ENCODE measurements at regions not wholly inside any gene's neighbourhood (a gene's known extent, or its start where the extent isn't known, plus 50 kb on each side); places are given as distances from the start of the nearest gene placed in this dataset.
"Not testable (repeated sequence)": the region's sequence is repeated elsewhere in the genome, so short reads cannot be mapped to it uniquely, and the experiment has no call there.

DNA sequence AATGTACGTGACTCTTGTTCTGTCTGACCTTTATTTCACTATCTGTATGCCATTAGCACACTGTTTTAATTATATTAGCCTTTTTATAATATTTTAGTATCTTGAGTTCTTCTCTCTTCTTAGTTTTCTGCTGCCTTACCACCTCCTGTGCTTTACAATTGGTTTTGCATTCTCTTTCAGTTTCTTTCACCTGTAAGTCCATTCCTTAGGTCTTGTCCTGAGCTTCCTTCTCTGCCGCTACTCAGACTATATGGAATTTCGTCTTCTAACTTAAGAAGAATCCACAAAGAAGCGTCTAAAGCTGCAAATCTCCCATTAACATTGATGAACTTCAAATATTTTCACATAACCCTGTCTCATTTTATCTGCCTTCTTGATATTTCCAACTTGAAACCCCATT, 642.9 kb downstream of the MAT2B start:
- DNase-seq = no peak
- H3K4me1 ChIP-seq = no peaks in the 10 kb centered on the region
- H3K27ac ChIP-seq = no peak overlapping the region
- no peaks in the 10 kb centered on the region for H3K27me3 ChIP-seq
- H3K36me3 ChIP-seq = no peaks in the 10 kb centered on the region
- H3K9me3 ChIP-seq (replicated peaks) = no peaks in the 10 kb centered on the region
- H3K4me3 ChIP-seq = no peak overlapping the region

DNA sequence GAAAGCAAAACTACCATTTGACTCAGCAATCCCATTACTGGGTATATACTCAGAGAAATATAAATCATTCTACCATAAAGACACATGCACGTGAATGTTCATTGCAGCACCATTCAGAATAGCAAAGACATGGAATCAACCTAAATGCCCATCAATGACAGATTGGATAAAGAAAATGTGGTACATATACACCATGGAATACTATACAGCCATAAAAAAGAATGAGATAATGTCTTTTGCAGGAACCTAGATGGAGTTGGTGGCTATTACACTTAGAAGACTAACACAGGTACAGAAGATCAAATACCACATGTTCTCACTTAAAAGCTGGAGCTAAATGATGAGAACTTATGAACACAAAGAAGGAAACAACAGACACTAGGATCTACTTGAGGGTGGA, 647.1 kb downstream of the MAT2B start:
- not testable (repeated sequence) for H3K4me3 ChIP-seq; H3K27me3 ChIP-seq; H3K4me1 ChIP-seq; H3K27ac ChIP-seq; DNase-seq; H3K36me3 ChIP-seq; H3K9me3 ChIP-seq (replicated peaks)

- no peaks in the 10 kb centered on the region for H3K27me3 ChIP-seq
Observed at GRCh38 chr5:164153469-164154172, 648.2 kb downstream of the MAT2B start.

GRCh38 chr5:164170814-164171213, 665.4 kb downstream of the MAT2B start:
- Histone ChIP-seq H3K9me3 (replicated peaks) (no peaks in the 10 kb centered on the region), H3K4me3 (no peak overlapping the region), H3K27ac (no peak overlapping the region), H3K27me3 (peaks cover 3% of the 10 kb centered on the region; the same call in 1 of the 2 replicates), H3K36me3 (no peaks in the 10 kb centered on the region), H3K4me1 (no peaks in the 10 kb centered on the region)
- DNase-seq = no peak

More at GRCh38 chr5:164153469-164154172, 648.2 kb downstream of the MAT2B start:
- no peak for DNase-seq
- Histone ChIP-seq H3K27ac (no peak overlapping the region), H3K4me3 (no peak overlapping the region), H3K9me3 (replicated peaks) (no peaks in the 10 kb centered on the region), H3K4me1 (no peaks in the 10 kb centered on the region), H3K36me3 (no peaks in the 10 kb centered on the region)

DNA sequence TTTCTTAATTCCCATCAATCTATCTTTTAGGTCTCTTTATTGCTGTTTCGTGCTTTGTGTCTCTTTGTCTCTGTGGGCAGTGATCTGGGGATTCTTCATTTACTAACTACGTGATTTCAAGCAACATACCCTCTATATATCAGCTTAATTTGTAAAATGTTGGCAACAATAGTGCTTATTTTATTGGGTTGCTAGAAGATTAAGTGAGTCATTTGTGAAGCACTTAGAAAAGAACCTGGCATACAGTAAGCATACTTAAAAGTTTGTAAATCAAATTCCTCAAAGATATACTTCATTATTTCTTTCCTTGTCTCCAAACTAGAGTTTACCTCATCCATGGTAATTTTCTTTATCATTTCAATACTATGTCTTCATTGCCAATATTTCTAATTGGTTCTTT, 669.7 kb downstream of the MAT2B start:
- no peak for DNase-seq
- H3K36me3 ChIP-seq = no peaks in the 10 kb centered on the region
- no peak overlapping the region for H3K27ac ChIP-seq
- no peaks in the 10 kb centered on the region for H3K4me1 ChIP-seq
- peaks cover 3% of the 10 kb centered on the region; the same call in 1 of the 2 replicates for H3K27me3 ChIP-seq
- no peaks in the 10 kb centered on the region for H3K9me3 ChIP-seq (replicated peaks)
- no peak overlapping the region for H3K4me3 ChIP-seq

DNA sequence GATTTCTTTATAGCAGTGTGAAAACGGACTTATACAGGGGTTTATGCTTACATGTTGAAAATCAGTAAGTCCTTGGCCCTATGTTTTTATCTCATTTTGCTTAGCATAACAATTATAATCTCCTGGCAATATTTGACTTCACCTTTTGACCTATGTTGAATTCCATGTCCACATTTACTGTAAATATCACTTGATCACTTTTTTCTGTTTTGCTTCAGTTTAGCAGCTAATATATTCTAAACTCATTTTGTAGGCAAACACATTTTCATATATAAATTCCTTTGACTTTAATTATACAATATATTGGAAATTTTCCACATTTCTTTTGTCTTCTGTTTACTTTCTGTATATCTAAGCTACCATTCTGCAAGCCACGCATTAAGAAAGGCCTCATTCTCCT, 674.0 kb downstream of the MAT2B start:
- Histone ChIP-seq H3K4me3 (no peak overlapping the region), H3K27ac (no peak overlapping the region), H3K36me3 (no peaks in the 10 kb centered on the region), H3K27me3 (no peaks in the 10 kb centered on the region), H3K4me1 (no peaks in the 10 kb centered on the region), H3K9me3 (replicated peaks) (no peaks in the 10 kb centered on the region)
- no peak for DNase-seq

DNA sequence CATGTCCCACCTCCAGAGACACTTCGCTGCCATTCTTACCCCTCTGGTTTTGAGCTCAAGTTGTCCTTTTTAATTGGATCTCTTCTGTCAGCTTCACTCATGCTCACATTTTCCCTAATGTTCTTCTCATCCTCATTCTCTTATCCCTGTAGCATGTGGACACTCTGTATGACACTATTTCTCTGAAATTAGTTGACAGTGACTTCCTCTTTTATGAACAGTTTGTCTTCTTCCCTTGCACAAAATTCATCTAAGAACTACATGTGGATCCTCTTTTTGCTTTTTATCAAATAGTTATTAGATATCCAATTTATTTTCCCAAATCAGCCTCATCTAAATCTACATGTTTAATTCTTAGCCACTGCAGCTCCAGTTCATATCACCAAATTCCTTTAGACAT, 676.2 kb downstream of the MAT2B start:
- Histone ChIP-seq H3K4me3 (no peak overlapping the region), H3K4me1 (no peaks in the 10 kb centered on the region), H3K9me3 (replicated peaks) (no peaks in the 10 kb centered on the region), H3K36me3 (no peaks in the 10 kb centered on the region), H3K27ac (no peak overlapping the region), H3K27me3 (no peaks in the 10 kb centered on the region)
- DNase-seq = no peak

- 0 out of 2 replicates have a peak, but pooled peaks cover 2% of the 10 kb centered on the region for H3K4me1 ChIP-seq
- no peak overlapping the region for H3K4me3 ChIP-seq
- H3K27me3 ChIP-seq = no peaks in the 10 kb centered on the region
- no peak for DNase-seq
- no peaks in the 10 kb centered on the region for H3K9me3 ChIP-seq (replicated peaks)
- no peaks in the 10 kb centered on the region for H3K36me3 ChIP-seq
- H3K27ac ChIP-seq = no peak overlapping the region
Observed at GRCh38 chr5:164184158-164184557, 678.7 kb downstream of the MAT2B start.

DNA sequence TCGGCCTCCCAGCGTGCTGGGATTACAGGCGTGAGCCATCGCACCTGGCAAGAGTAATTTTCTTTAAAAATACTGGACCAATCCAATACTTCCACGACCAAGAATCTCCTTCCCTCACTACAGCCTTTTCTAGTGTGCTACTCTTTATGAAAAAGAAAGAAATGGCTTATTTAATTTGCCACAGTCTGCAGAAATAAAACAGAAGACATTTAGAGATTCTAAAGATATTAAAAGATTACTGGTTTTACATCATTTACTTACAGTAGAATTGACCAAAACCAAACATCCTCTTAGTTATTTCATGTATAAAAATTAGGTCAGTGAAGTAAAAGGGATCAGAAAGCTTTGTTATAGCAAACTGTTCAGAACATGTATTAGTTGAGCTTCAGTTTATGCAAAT, 679.6 kb downstream of the MAT2B start:
- no peak overlapping the region for H3K27ac ChIP-seq
- H3K4me1 ChIP-seq = 0 out of 2 replicates have a peak, but pooled peaks cover 2% of the 10 kb centered on the region
- no peak for DNase-seq

DNA sequence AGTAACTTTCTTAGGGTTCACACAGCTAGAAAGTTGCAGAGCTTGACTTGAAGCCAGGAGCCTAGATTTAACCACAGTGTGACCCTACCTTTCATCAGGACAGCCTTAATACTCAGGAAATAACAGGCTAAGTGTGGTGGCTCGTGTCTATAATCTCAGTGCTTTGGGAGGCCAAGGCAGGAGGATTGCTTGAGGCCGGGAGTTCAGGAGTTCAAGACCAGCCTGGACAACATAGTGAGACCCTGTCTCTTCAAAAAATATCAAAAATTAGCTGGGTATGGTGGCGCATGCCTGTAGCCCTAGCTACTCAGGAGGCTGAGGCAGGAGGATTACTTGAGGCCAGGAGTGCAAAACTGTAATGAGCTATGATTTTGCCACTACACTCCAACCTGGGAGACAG, 681.1 kb downstream of the MAT2B start:
- Histone ChIP-seq H3K9me3 (replicated peaks) (no peaks in the 10 kb centered on the region), H3K4me3 (no peak overlapping the region)

More for the DNA sequence above, 679.6 kb downstream of the MAT2B start:
- no peaks in the 10 kb centered on the region for H3K36me3 ChIP-seq
- no peaks in the 10 kb centered on the region for H3K9me3 ChIP-seq (replicated peaks)
- no peak overlapping the region for H3K4me3 ChIP-seq
- H3K27me3 ChIP-seq = no peaks in the 10 kb centered on the region

GRCh38 chr5:164187785-164188184, 682.4 kb downstream of the MAT2B start:
- no peaks in the 10 kb centered on the region for H3K36me3 ChIP-seq
- 0 out of 2 replicates have a peak, but pooled peaks cover 2% of the 10 kb centered on the region for H3K4me1 ChIP-seq
- no peak overlapping the region for H3K4me3 ChIP-seq
- H3K27me3 ChIP-seq = no peaks in the 10 kb centered on the region
- no peak for DNase-seq
- H3K27ac ChIP-seq = no peak overlapping the region
- no peaks in the 10 kb centered on the region for H3K9me3 ChIP-seq (replicated peaks)

More for the DNA sequence above, 681.1 kb downstream of the MAT2B start:
- Histone ChIP-seq H3K36me3 (no peaks in the 10 kb centered on the region), H3K4me1 (0 out of 2 replicates have a peak, but pooled peaks cover 2% of the 10 kb centered on the region), H3K27ac (no peak overlapping the region), H3K27me3 (no peaks in the 10 kb centered on the region)
- DNase-seq = no peak

DNA sequence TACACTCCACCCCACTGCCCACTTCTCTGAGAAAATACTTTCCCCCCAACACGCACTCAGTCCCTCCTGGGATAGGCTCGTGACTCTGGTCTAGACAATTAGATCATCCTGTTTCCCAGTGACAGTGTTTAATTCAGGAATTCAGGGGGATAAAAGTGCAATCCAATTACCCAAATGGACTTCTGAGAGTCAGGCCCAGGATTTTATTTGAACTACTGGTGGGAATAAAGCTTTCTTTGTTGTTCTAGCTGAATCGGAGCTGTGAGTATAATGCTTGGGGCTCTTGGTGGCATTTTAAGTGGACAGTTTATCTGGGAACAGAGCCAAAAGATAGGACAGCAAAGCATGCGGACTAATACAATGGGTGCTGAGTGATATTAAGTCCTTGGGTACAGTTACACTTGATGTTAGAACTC, 683.3 kb downstream of the MAT2B start:
- Histone ChIP-seq H3K36me3 (no peaks in the 10 kb centered on the region), H3K9me3 (replicated peaks) (no peaks in the 10 kb centered on the region), H3K27me3 (no peaks in the 10 kb centered on the region), H3K27ac (no peak overlapping the region), H3K4me1 (0 out of 2 replicates have a peak, but pooled peaks cover 2% of the 10 kb centered on the region), H3K4me3 (no peak overlapping the region)
- DNase-seq = peak; percentile 8 to 36

DNA sequence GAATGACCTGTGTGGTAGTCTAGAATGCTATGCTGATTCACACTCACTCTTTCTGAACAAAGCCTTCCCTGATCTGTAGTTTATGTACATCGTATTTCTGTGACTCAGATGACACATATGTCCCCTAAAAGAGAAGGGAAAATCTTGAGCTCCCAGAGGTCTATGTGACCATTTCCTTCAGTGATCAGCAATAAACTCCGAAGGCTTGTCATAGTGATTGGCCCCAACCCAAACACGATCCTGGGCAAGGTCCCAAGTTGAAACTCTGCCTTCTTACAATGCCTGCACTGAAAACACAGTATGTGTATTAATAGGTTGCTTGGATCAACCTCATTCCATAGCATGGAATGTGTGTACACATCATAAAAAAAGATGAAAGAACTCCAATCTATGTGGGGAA, 685.8 kb downstream of the MAT2B start:
- Histone ChIP-seq H3K36me3 (no peaks in the 10 kb centered on the region), H3K4me1 (0 out of 2 replicates have a peak, but pooled peaks cover 2% of the 10 kb centered on the region), H3K27ac (no peak overlapping the region), H3K4me3 (no peak overlapping the region), H3K9me3 (replicated peaks) (no peaks in the 10 kb centered on the region), H3K27me3 (0 out of 2 replicates have a peak, but pooled peaks cover 5% of the 10 kb centered on the region)
- no peak for DNase-seq

DNA sequence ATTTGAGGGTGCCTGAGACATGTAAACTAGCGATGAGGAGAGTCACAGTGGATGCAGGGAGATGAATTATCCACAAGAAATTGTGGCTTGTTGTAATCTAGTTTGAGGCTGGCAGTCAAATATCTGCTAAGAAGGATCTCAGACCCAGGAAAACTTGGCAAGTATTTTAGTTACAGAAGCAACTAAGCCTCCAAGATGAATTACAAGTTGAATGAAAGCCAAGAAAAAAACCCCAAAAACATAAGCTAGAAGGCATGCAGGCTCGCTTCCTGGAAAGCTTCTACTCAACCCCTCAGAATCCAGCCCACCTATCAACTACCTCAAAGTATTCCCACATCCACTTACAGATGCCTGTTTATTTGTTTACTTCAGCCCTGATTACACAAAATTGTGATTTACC, 696.9 kb downstream of the MAT2B start:
- Histone ChIP-seq H3K27me3 (0 out of 2 replicates have a peak, but pooled peaks cover 5% of the 10 kb centered on the region), H3K4me1 (0 out of 2 replicates have a peak, but pooled peaks cover 2% of the 10 kb centered on the region), H3K36me3 (no peaks in the 10 kb centered on the region), H3K27ac (no peak overlapping the region), H3K9me3 (replicated peaks) (no peaks in the 10 kb centered on the region), H3K4me3 (no peak overlapping the region)
- DNase-seq = no peak

GRCh38 chr5:164203581-164204225, 698.3 kb downstream of the MAT2B start:
- no peak overlapping the region for H3K27ac ChIP-seq
- H3K9me3 ChIP-seq (replicated peaks) = no peaks in the 10 kb centered on the region
- no peak overlapping the region for H3K4me3 ChIP-seq
- no peaks in the 10 kb centered on the region for H3K36me3 ChIP-seq
- no peak for DNase-seq
- 0 out of 2 replicates have a peak, but pooled peaks cover 5% of the 10 kb centered on the region for H3K27me3 ChIP-seq
- H3K4me1 ChIP-seq = 0 out of 2 replicates have a peak, but pooled peaks cover 2% of the 10 kb centered on the region
